ENCODE measurements at regions not wholly inside any gene's neighbourhood (a gene's known extent, or its start where the extent isn't known, plus 50 kb on each side); places are given as distances from the start of the nearest gene placed in this dataset.
"Not testable (repeated sequence)": the region's sequence is repeated elsewhere in the genome, so short reads cannot be mapped to it uniquely, and the experiment has no call there.

GRCh38 chr6:14521141-14521540 lies 403.6 kb downstream of the CD83 start:
- no peaks in the 10 kb centered on the region for H3K36me3 ChIP-seq (ENCODE audit: control insufficient read depth, insufficient read depth, low read length)
- ChIA-PET POLR2A (no interaction called here), CTCF (no interaction called here)

GRCh38 chr6:14521861-14522260 lies 404.3 kb downstream of the CD83 start:
- intact Hi-C loops (cut with micrococcal nuclease; ENCODE audit: unreplicated experiment) = not testable (repeated sequence)

More at GRCh38 chr6:14521141-14521540, 403.6 kb downstream of the CD83 start:
- no peak overlapping the region for H3K4me3 ChIP-seq (ENCODE audit: low read depth, low read length)
- H3K4me1 Mint-ChIP-seq (ENCODE audit: low read depth, unreplicated experiment) = no peaks in the 10 kb centered on the region
- no peaks in the 10 kb centered on the region for H3K27me3 Mint-ChIP-seq (ENCODE audit: insufficient read depth, unreplicated experiment)
- H3K9me3 ChIP-seq = no peaks in the 10 kb centered on the region
- no peaks in the 10 kb centered on the region for H3K27me3 ChIP-seq (replicated peaks; ENCODE audit: control insufficient read depth, insufficient read depth, low read length)
- H3K4me3 Mint-ChIP-seq (ENCODE audit: unreplicated experiment) = no peak overlapping the region
- intact Hi-C loops (cut with micrococcal nuclease; ENCODE audit: unreplicated experiment) = no loop called here
- no peak for TF ChIP-seq CTCF (IDR thresholded peaks at IDR 0.05; ENCODE audit: insufficient read depth in 1 of 2, low read depth in 1 of 2, low read length in 1 of 2, severe bottlenecking in 1 of 2, unreplicated experiment in 1 of 2)
- H3K4me1 ChIP-seq = no peaks in the 10 kb centered on the region
- no TSS peak for BruUV-seq (replicated peaks)
- H3K27ac Mint-ChIP-seq (ENCODE audit: unreplicated experiment) = no peak overlapping the region
- no peaks in the 10 kb centered on the region for H3K9me3 Mint-ChIP-seq (ENCODE audit: unreplicated experiment)
- no peaks in the 10 kb centered on the region for H3K36me3 Mint-ChIP-seq (ENCODE audit: insufficient read depth, unreplicated experiment)
- no peak for DNase-seq

GRCh38 chr6:14524319-14524718 lies 406.7 kb downstream of the CD83 start:
- no peak overlapping the region for H3K4me3 ChIP-seq (ENCODE audit: low read depth, low read length)
- ChIA-PET POLR2A (no interaction called here), CTCF (no interaction called here)
- no peak for TF ChIP-seq CTCF (IDR thresholded peaks at IDR 0.05; ENCODE audit: insufficient read depth in 1 of 2, low read depth in 1 of 2, low read length in 1 of 2, severe bottlenecking in 1 of 2, unreplicated experiment in 1 of 2)
- Mint-ChIP-seq H3K27ac (ENCODE audit: unreplicated experiment) (no peak overlapping the region), H3K4me3 (ENCODE audit: unreplicated experiment) (no peak overlapping the region), H3K4me1 (ENCODE audit: low read depth, unreplicated experiment) (no peaks in the 10 kb centered on the region), H3K36me3 (ENCODE audit: insufficient read depth, unreplicated experiment) (no peaks in the 10 kb centered on the region), H3K9me3 (ENCODE audit: unreplicated experiment) (peaks cover 15% of the 10 kb centered on the region), H3K27me3 (ENCODE audit: insufficient read depth, unreplicated experiment) (no peaks in the 10 kb centered on the region)
- no peaks in the 10 kb centered on the region for H3K4me1 ChIP-seq
- BruUV-seq (replicated peaks) = no TSS peak
- H3K27me3 ChIP-seq (replicated peaks; ENCODE audit: control insufficient read depth, insufficient read depth, low read length) = no peaks in the 10 kb centered on the region
- intact Hi-C loops (cut with micrococcal nuclease; ENCODE audit: unreplicated experiment) = no loop called here
- DNase-seq = no peak
- no peaks in the 10 kb centered on the region for H3K36me3 ChIP-seq (ENCODE audit: control insufficient read depth, insufficient read depth, low read length)
- H3K9me3 ChIP-seq = 0 out of 2 replicates have a peak, but pooled peaks cover 4% of the 10 kb centered on the region

More at GRCh38 chr6:14521861-14522260, 404.3 kb downstream of the CD83 start:
- H3K36me3 ChIP-seq (ENCODE audit: control insufficient read depth, insufficient read depth, low read length); H3K27me3 ChIP-seq (replicated peaks; ENCODE audit: control insufficient read depth, insufficient read depth, low read length); H3K27me3 Mint-ChIP-seq (ENCODE audit: insufficient read depth, unreplicated experiment); DNase-seq; H3K9me3 Mint-ChIP-seq (ENCODE audit: unreplicated experiment); H3K4me3 Mint-ChIP-seq (ENCODE audit: unreplicated experiment); POLR2A ChIA-PET; H3K4me3 ChIP-seq (ENCODE audit: low read depth, low read length); H3K4me1 ChIP-seq; BruUV-seq (replicated peaks); CTCF ChIA-PET; H3K4me1 Mint-ChIP-seq (ENCODE audit: low read depth, unreplicated experiment); H3K9me3 ChIP-seq; H3K36me3 Mint-ChIP-seq (ENCODE audit: insufficient read depth, unreplicated experiment); H3K27ac Mint-ChIP-seq (ENCODE audit: unreplicated experiment): not testable (repeated sequence)

GRCh38 chr6:14530385-14530784 lies 412.8 kb downstream of the CD83 start:
- intact Hi-C loops (cut with micrococcal nuclease; ENCODE audit: unreplicated experiment) = no loop called here
- no TSS peak for BruUV-seq (replicated peaks)
- no peak for TF ChIP-seq CTCF (IDR thresholded peaks at IDR 0.05; ENCODE audit: insufficient read depth in 1 of 2, low read depth in 1 of 2, low read length in 1 of 2, severe bottlenecking in 1 of 2, unreplicated experiment in 1 of 2)
- no peaks in the 10 kb centered on the region for H3K27me3 Mint-ChIP-seq (ENCODE audit: insufficient read depth, unreplicated experiment)
- no peak overlapping the region for H3K4me3 Mint-ChIP-seq (ENCODE audit: unreplicated experiment)
- CTCF ChIA-PET = no interaction called here
- peaks cover 7% of the 10 kb centered on the region; the same call in 1 of the 2 replicates for H3K4me1 ChIP-seq
- POLR2A ChIA-PET = no interaction called here
- no peaks in the 10 kb centered on the region for H3K4me1 Mint-ChIP-seq (ENCODE audit: low read depth, unreplicated experiment)
- no peaks in the 10 kb centered on the region for H3K36me3 Mint-ChIP-seq (ENCODE audit: insufficient read depth, unreplicated experiment)
- 0 out of 2 replicates have a peak, but pooled peaks cover 4% of the 10 kb centered on the region for H3K9me3 ChIP-seq
- H3K9me3 Mint-ChIP-seq (ENCODE audit: unreplicated experiment) = peaks cover 15% of the 10 kb centered on the region
- H3K27ac Mint-ChIP-seq (ENCODE audit: unreplicated experiment) = no peak overlapping the region
- no peaks in the 10 kb centered on the region for H3K36me3 ChIP-seq (ENCODE audit: control insufficient read depth, insufficient read depth, low read length)
- no peak for DNase-seq
- no peak overlapping the region for H3K4me3 ChIP-seq (ENCODE audit: low read depth, low read length)
- no peaks in the 10 kb centered on the region for H3K27me3 ChIP-seq (replicated peaks; ENCODE audit: control insufficient read depth, insufficient read depth, low read length)

All from Caco-2 (cell line).